Stomach (tissue), 8 donors: ENCODE measurements at regions not wholly inside any gene's neighbourhood (a gene's known extent, or its start where the extent isn't known, plus 50 kb on each side); places are given as distances from the start of the nearest gene placed in this dataset.

Experiments used
- DNase-seq, 2 donors: peaks; one replicate each; pipeline versions ENCODE4 v3.0.0 to v3.0.0-alpha.2; 2013 to 2019
- H3K27ac ChIP-seq, 5 donors: fragments of 200-600 bp in 4 of 5; sonication (generic) in 4 of 5; one replicate each; pipeline ENCODE4 v1.5.1; 2013 to 2019; ENCODE audit warnings: mild to moderate bottlenecking in 1 of 5, moderate library complexity in 1 of 5
- H3K27me3 ChIP-seq, 3 donors: fragments of 200-600 bp; sonication (generic); one replicate each; pipeline ENCODE4 v1.5.1; 2017 to 2019; ENCODE audit warnings: mixed run types in 1 of 3
- H3K36me3 ChIP-seq, 4 donors: fragments of 200-600 bp; sonication (generic); 1 replicate in 3 of 4; 2 replicates in 1 of 4; pipeline ENCODE4 v1.5.1; 2016 to 2019
- H3K4me1 ChIP-seq, 4 donors: fragments of 200-600 bp; sonication (generic); one replicate each; pipeline ENCODE4 v1.5.1; 2016 to 2019
- H3K4me3 ChIP-seq, 4 donors: fragments of 200-600 bp; sonication (generic) in 3 of 4; one replicate each; pipeline ENCODE4 v1.5.1; 2016 to 2019; ENCODE audit warnings: mild to moderate bottlenecking in 1 of 4
- H3K9me3 ChIP-seq, 4 donors: fragments of 200-600 bp; sonication (generic); one replicate each; pipeline ENCODE4 v1.5.1; 2016 to 2019
- EP300 ChIP-seq: sonication (generic); formaldehyde crosslinking; IDR thresholded peaks from one replicate; pipeline ENCODE4 v1.6.1; 2017; ENCODE audit warnings: antibody characterized with exemption
- POLR2A ChIP-seq, 4 donors: fragments of 450-650 bp; IDR thresholded peaks; one replicate each; pipeline ENCODE4 v1.6.1; 2016; ENCODE audit warnings: antibody characterized with exemption in 4 of 4, control low read depth in 2 of 4, mild to moderate bottlenecking in 1 of 4, moderate library complexity in 1 of 4
- POLR2AphosphoS5 ChIP-seq, 3 donors: sonication (generic); formaldehyde crosslinking; IDR thresholded peaks; one replicate each; pipeline ENCODE4 v1.6.1; 2016; ENCODE audit warnings: antibody characterized with exemption in 3 of 3
- WGBS, 5 donors: extraction: QIAGEN DNeasy Blood & Tissue Kit in 3 of 5; methylation state at CpG; one replicate each; pipeline versions ENCODE4 v1.1.5 to v1.1.7; 2013 to 2018; 5-methylcytosine and 5-hydroxymethylcytosine counted together
- intact Hi-C: fragments of 100-400 bp; cut with DNase I; formaldehyde crosslinking; loops from one replicate; pipeline ENCODE4 v1.15.1; 2023; ENCODE audit warnings: low total_unique reads
- TF ChIP-seq, protein P1 (sequence below), 7 experiments: fragments of 450-650 bp in 4 of 7; fragments of 200-600 bp in 3 of 7; sonication (generic) in 3 of 7; IDR thresholded peaks; one replicate each; pipeline ENCODE4 v1.5.1; 2016 to 2019; ENCODE audit warnings: antibody characterized with exemption in 7 of 7, control low read depth in 2 of 7, mild to moderate bottlenecking in 1 of 7
- donor health status: healthy with polysubstance abuse.
- donor health status: Bipolar disorder and iron deficiency.
- donor health status: healthy.

GRCh38 chr5:39503155-39503554, 78.4 kb upstream of the DAB2 start:
- DNase-seq, result peak; percentile 26
- H3K36me3 ChIP-seq, result no peaks in the 10 kb centered on the region
- peak overlapping the region in 2 of 5 donors; percentile 63 for H3K27ac ChIP-seq
- no peaks in the 10 kb centered on the region for H3K9me3 ChIP-seq
- 52 to 78% (median 69%) methylated on average over 1 of the region's 1 CpG for WGBS, 5 donors
- peaks cover 0 to 11% (median 4%) of the 10 kb centered on the region in 4 donors for H3K4me1 ChIP-seq
- H3K4me3 ChIP-seq, result no peak overlapping the region
- H3K27me3 ChIP-seq, result no peaks in the 10 kb centered on the region
- TF ChIP-seq POLR2AphosphoS5 (IDR thresholded peaks at IDR 0.05), result peak in 2 of 3 donors; percentile 22 to 38
- TF ChIP-seq EP300, result no peak
- intact Hi-C loops, result no loop called here

GRCh38 chr5:39502704-39503103, 77.9 kb upstream of the DAB2 start:
- TF ChIP-seq EP300, result no peak
- TF ChIP-seq, protein P1, sequence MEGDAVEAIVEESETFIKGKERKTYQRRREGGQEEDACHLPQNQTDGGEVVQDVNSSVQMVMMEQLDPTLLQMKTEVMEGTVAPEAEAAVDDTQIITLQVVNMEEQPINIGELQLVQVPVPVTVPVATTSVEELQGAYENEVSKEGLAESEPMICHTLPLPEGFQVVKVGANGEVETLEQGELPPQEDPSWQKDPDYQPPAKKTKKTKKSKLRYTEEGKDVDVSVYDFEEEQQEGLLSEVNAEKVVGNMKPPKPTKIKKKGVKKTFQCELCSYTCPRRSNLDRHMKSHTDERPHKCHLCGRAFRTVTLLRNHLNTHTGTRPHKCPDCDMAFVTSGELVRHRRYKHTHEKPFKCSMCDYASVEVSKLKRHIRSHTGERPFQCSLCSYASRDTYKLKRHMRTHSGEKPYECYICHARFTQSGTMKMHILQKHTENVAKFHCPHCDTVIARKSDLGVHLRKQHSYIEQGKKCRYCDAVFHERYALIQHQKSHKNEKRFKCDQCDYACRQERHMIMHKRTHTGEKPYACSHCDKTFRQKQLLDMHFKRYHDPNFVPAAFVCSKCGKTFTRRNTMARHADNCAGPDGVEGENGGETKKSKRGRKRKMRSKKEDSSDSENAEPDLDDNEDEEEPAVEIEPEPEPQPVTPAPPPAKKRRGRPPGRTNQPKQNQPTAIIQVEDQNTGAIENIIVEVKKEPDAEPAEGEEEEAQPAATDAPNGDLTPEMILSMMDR (IDR thresholded peaks at IDR 0.05), result no peak
- TF ChIP-seq POLR2A (IDR thresholded peaks at IDR 0.05), result no peak
- no peak for TF ChIP-seq POLR2AphosphoS5 (IDR thresholded peaks at IDR 0.05)
- DNase-seq, result no peak
- peak overlapping the region in 4 of 5 donors; percentile 56 to 63 (median 62) for H3K27ac ChIP-seq
- H3K4me1 ChIP-seq, result peaks cover 0 to 11% (median 4%) of the 10 kb centered on the region in 4 donors
- H3K27me3 ChIP-seq, result no peaks in the 10 kb centered on the region
- intact Hi-C loops, result no loop called here
- no peaks in the 10 kb centered on the region for H3K9me3 ChIP-seq
- H3K36me3 ChIP-seq, result no peaks in the 10 kb centered on the region
- no peak overlapping the region for H3K4me3 ChIP-seq
- WGBS, 5 donors, result 80 to 95% (median 92%) methylated on average over 6 of the region's 6 CpGs

- no peak overlapping the region for H3K4me3 ChIP-seq
- TF ChIP-seq, protein P1 (IDR thresholded peaks at IDR 0.05), result no peak
- TF ChIP-seq POLR2AphosphoS5 (IDR thresholded peaks at IDR 0.05) (peak in 1 of 3 donors; percentile 21), EP300 (no peak)
- WGBS, 5 donors, result 77 to 89% (median 82%) methylated on average over 5 of the region's 5 CpGs
- H3K36me3 ChIP-seq, result no peaks in the 10 kb centered on the region
- intact Hi-C loops, result no loop called here
- H3K27ac ChIP-seq, result peak overlapping the region in 3 of 5 donors; percentile 56 to 63 (median 63)
- DNase-seq, result peak in 1 of 2 donors; percentile 71
- no peaks in the 10 kb centered on the region for H3K27me3 ChIP-seq
- H3K4me1 ChIP-seq, result peaks cover 0 to 11% (median 4%) of the 10 kb centered on the region in 4 donors
- H3K9me3 ChIP-seq, result no peaks in the 10 kb centered on the region
Measured at GRCh38 chr5:39501397-39501796, 76.6 kb upstream of the DAB2 start.

DNA sequence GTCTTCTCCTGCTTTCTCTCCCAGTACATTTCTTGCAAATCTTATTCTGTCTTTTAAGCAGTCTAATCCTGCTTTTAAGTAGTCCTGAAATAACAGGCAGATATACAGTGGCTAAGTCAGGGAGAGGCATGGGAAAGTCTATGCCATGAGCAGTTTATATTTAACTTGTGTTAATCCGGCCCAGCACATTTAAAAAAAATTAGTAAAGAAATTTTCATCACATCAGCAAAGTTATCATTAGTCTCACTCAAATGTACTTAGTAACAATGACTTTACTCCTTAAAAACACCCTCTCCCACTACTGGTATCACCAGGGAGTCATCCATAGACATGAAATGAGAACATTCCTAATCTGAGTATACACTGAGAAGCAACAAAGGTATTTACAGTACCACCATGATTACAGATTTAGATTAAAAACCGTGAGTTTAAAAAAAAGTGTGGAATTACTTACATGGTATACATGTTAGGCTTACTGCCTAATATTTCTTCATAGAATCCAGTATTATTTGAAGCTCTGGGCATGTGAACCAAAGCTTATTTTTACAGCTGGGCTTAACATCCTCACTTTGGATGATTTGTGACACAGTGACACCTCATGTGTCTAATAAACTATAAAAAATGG, 75.9 kb upstream of the DAB2 start:
- intact Hi-C loops, result no loop called here
- Histone ChIP-seq H3K4me1 (peaks cover 0 to 11% (median 4%) of the 10 kb centered on the region in 4 donors), H3K27me3 (no peaks in the 10 kb centered on the region), H3K36me3 (no peaks in the 10 kb centered on the region), H3K9me3 (no peaks in the 10 kb centered on the region), H3K27ac (no peak overlapping the region), H3K4me3 (no peak overlapping the region)
- TF ChIP-seq EP300 (no peak), POLR2A (IDR thresholded peaks at IDR 0.05) (no peak)
- TF ChIP-seq, protein P1 (IDR thresholded peaks at IDR 0.05), result no peak
- 35 to 53% (median 39%) methylated on average over 2 of the region's 2 CpGs for whole genome bisulfite sequencing, 5 donors
- DNase-seq, result no peak

- Histone ChIP-seq H3K27ac (no peak overlapping the region), H3K4me1 (peaks cover 0 to 16% (median 6%) of the 10 kb centered on the region in 4 donors), H3K36me3 (no peaks in the 10 kb centered on the region), H3K9me3 (no peaks in the 10 kb centered on the region), H3K4me3 (no peak overlapping the region), H3K27me3 (no peaks in the 10 kb centered on the region)
- intact Hi-C loops, result no loop called here
- TF ChIP-seq POLR2AphosphoS5 (IDR thresholded peaks at IDR 0.05) (no peak), POLR2A (IDR thresholded peaks at IDR 0.05) (no peak), EP300 (no peak)
- TF ChIP-seq, protein P1 (IDR thresholded peaks at IDR 0.05), result no peak
- no peak for DNase-seq
- 50 to 57% (median 54%) methylated on average over 4 of the region's 4 CpGs for WGBS, 5 donors
Measured at GRCh38 chr5:39498278-39498952, 73.6 kb upstream of the DAB2 start.
